SH-SY5Y (cell line): ENCODE measurements at regions not wholly inside any gene's neighbourhood (a gene's known extent, or its start where the extent isn't known, plus 50 kb on each side); places are given as distances from the start of the nearest gene placed in this dataset.

ENCODE experiments used
- GATA2 ChIP-seq: IDR thresholded peaks from 2 replicates; pipeline ENCODE4 v1.6.1; 2011; ENCODE audit warnings: mild to moderate bottlenecking, low read depth, low read length
- GATA3 ChIP-seq: IDR thresholded peaks from 2 replicates; pipeline ENCODE4 v1.6.1; 2011; ENCODE audit warnings: low read depth, mild to moderate bottlenecking, low read length, moderate library complexity

GRCh38 chr10:2222631-2223030, 485.3 kb upstream of the ADARB2 start:
- no peak for TF ChIP-seq GATA2
- TF ChIP-seq GATA3, result no peak
